Inferior parietal cortex (tissue), 1 donor: ENCODE measurements at regions not wholly inside any gene's neighbourhood (a gene's known extent, or its start where the extent isn't known, plus 50 kb on each side); places are given as distances from the start of the nearest gene placed in this dataset.

Source experiments
- DNase-seq: peaks from one replicate; pipeline ENCODE4 v3.0.0-alpha.2; 2016; ENCODE audit errors: extremely low spot score

GRCh38 chr11:28536504-28537267, 428.5 kb downstream of the METTL15 start:
- no peak for DNase-seq

DNA sequence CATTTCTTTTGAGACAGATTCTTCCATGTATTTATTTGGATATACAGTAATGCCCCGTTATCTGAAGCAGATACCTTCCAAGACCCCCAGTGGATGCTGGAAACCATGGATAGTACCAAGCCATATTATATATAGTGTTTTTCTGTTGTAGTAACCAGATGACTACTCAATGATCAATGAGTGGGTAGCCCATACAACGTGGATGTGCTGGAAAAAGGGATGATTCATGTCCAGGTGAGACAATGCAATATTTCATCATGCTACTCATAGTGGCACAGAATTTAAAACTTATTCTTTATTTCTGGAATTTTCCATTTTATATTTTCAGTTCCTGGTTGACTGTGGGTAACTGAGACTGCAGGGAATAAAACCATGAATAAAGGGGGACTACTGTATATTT, 427.5 kb downstream of the METTL15 start:
- no peak for DNase-seq

DNA sequence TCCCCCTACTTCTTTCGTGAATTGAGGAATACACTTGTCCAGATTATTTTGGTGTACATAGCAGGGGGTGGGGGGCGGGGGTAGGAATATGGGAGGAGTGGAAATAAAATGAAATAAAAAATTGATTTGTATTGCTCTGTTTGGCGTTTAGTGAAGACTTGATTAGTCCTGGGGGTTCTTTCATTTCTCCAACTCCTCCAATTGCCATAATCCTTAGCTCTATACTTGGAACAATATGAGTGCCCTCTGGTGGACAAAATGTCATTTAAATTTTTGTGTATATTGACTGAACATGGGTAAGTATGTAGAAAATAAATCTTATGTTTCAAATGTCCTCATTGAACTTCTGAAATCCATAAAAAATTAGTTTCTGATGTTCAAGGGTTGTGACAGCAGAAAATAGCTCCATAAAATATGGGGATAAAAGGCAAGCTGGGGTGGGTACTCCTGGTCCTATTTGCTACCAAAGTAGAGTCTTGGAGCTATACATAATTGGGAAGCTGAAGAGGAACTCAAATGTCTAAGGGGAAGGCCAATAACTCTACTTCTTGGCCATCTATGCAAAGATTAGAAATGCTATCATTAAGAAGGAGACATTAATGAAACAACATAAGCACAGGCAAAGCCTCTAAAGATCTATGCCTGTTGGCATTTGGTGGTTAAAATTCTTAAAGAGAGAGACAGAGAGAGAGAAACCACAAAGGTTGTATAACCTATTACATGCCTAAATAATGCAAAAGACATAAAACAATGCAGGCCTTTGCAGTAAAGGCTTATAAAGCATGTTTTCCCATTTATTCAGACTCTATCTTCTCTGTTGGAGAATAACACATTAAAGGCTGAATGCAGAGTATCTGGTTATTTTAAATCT, 421.6 kb downstream of the METTL15 start:
- DNase-seq = peak; percentile 65

GRCh38 chr11:28529046-28529445, 420.9 kb downstream of the METTL15 start:
- DNase-seq = no peak

DNA sequence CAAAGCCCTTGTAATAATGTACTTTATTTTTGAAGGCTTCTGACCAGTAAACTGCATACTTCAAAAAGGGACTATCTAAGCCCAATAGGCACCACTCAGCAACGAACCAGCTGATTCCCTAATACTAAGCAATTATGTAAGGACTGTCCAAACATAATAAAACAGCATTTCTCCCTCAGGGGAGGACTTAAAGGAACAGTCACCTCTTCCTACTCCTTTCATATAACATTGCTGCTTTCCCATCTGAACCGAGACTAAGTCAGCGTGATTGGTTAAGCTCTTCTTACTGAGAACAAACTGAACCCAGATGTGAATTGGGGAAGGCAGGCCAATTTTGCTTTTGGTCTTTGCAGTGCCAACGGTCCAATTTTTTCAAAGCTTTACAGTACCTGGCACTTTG, 420.0 kb downstream of the METTL15 start:
- DNase-seq = no peak

DNA sequence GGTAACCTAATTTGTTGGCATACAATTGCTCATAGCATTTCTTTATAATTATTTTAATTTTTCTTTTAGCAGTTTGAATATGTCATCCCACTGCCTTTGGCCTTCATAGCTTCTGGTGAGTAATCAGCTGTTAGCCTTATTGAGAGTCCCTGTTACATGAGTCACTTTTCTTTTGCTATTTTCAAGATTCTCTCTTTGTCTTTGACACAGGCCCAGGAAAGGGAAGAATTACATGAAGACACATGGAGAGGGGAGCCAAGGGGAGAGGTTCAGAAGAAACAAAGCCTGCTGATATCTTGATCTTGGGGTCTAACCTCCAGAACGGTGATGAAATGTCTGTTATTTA, 418.2 kb downstream of the METTL15 start:
- no peak for DNase-seq

- DNase-seq = no peak
Measured at GRCh38 chr11:28525636-28526405, 417.6 kb downstream of the METTL15 start.

GRCh38 chr11:28524098-28524497, 415.9 kb downstream of the METTL15 start:
- DNase-seq = no peak

- DNase-seq = no peak
Measured at GRCh38 chr11:28521075-28521474, 412.9 kb downstream of the METTL15 start.

DNA sequence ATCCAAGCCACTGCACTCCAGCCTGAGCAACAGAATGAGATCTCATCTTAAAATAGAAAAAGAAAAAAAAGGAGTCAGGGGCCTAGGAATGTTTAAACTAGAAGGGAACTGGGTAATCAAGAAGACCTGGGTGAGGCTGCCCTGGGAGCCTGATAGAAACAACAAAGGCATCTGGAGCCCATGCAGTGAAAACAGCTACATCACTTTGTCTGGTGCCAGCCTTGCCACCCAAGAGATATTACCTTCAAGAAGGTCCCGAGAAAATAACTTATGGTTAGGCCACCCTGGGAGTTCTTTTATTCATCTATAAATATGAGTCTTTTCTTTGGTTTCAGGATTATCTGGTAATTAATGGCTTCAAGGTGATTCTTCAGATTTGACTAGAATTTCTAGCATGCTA, 412.1 kb downstream of the METTL15 start:
- no peak for DNase-seq

DNA sequence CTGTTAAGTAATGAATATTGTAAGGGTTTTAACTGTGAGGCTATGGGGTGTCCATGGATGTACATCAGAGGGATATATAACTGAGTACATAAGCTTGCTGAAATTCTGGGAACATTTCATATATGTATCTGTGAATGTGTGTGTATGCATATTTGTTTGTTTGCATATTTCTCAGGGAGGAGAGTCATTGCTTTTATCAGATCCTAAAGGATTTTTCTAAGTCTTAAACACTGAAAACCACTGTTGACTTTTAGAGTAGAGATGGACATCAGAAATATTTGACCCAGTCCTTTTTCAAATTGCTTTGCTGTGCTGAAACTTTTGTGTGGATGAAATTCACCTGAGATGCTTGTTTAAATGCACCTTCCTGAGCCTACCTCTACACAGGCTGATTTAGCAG, 410.6 kb downstream of the METTL15 start:
- no peak for DNase-seq

- no peak for DNase-seq
Measured at GRCh38 chr11:28517621-28518020, 409.4 kb downstream of the METTL15 start.

DNA sequence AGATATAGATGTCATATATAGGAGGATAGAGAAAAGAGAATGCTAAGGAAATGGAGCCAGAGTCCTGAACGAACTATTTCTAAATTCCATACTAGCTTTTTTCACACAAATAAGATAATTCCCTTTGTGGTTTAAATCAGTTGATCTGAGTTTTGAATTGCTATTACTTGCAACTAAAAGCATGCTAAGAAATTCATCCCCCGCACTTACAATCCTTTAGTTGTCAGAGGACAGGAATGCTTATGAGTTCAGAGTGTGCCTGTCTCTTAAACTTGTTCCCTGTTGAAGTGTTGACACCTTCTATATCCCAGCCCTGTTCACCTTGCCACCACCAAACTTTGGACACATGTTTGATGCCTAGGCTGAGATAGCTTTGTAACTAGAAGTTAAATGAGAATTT, 406.2 kb downstream of the METTL15 start:
- DNase-seq = no peak

DNA sequence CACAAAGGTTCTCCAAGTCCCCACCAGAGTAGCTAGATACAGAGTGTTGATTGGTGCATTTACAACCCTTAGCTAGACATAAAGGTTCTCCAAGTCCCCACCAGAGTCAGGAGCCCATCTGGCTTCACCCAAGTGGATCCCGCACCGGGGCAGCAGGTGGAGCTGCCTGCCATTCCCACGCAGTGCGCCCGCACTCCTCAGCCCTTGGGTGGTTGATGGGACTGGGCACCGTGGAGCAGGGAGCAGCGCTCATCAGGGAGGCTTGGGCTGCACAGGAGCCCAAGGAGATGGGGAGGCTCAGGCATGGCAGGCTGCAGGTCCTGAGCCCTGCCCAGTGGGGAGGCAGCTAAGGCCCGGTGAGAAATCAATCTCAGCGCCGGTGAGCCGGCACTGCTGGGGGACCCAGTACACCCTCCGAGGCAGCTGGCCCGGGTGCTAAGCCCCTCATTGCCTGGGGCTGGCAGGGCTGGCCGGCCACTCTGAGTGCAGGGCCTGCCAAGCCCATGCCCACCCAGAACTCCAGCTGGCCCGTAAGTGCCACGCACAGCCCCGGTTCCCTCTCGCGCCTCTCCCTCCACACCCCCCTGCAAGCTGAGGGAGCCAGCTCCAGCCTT, 404.1 kb downstream of the METTL15 start:
- no peak for DNase-seq

GRCh38 chr11:28505232-28505631, 397.0 kb downstream of the METTL15 start:
- DNase-seq = no peak

DNA sequence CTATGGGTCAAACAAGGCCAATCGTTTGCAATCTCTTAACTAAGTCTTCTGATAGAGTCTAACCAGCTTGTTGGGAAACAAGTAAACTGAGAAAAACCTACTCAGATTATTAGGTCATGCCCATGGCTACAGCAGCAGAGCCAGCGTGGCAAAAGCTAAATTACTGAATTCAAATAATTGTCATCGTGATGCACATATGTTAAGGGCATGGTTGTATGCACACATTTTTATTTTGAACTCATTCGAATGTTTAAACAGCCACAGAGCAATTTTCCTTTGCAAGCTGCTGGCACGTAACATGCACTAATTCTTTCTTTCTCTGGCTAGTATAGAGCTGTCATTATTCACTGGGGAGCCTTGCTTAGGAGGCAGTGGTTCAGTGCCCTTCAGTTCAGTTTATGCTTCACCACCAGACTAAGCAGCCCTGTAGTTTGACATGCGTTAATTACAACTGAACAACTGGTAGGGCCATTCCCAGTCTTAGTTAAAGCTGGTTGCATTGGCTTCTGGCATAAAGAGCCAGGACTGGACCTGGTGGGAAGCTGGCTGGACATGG, 396.4 kb downstream of the METTL15 start:
- DNase-seq = no peak

- no peak for DNase-seq
Measured at GRCh38 chr11:28495333-28495732, 387.1 kb downstream of the METTL15 start.

- DNase-seq = no peak
Measured at GRCh38 chr11:28491431-28491830, 383.2 kb downstream of the METTL15 start.

DNA sequence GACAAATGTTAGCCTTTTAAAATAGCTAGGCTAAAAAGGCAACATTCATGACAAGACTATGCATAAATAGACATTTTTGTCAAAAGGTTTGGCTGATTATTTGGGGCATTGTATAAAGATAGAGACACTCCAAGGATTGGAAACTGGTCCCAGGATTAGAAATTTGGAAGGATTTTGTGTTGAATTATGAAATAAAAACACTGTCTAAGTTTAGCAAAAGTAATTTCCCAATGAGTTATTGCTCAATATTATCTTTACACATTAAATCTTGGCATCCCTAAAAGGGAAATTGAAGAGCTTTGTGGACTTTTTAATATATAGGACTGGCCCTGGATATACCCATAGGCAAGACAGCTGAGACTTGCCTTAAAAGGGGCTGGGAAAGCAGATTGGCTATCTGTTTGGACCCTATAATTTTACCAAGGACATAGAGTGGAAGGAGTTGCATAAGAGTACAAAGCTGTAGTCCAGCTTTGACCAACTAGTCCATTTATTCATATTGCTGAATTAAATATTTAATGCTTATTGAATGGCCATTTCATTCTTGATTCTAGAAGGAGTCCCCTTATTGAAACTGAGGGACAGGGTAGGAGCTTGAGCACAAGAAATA, 382.7 kb downstream of the METTL15 start:
- no peak for DNase-seq

GRCh38 chr11:28488336-28488735, 380.1 kb downstream of the METTL15 start:
- DNase-seq = no peak
